ENCODE measurements at regions not wholly inside any gene's neighbourhood (a gene's known extent, or its start where the extent isn't known, plus 50 kb on each side); places are given as distances from the start of the nearest gene placed in this dataset.

GRCh38 chr6:28802417-28803336 lies 121.1 kb downstream of the TRIM27 start:
- Histone ChIP-seq H3K4me3 (no peak overlapping the region), H3K4me1 (no peaks in the 10 kb centered on the region), H3K27ac (no peak overlapping the region), H3K36me3 (no peaks in the 10 kb centered on the region), H3K9me3 (no peaks in the 10 kb centered on the region), H3K27me3 (peaks cover 20 to 94% of the 10 kb centered on the region in 2 donors)
- ATAC-seq (no peak), DNase-seq (no peak)
- intact Hi-C loops (cut with DNase I) = no loop called here
- TF ChIP-seq, protein P1, sequence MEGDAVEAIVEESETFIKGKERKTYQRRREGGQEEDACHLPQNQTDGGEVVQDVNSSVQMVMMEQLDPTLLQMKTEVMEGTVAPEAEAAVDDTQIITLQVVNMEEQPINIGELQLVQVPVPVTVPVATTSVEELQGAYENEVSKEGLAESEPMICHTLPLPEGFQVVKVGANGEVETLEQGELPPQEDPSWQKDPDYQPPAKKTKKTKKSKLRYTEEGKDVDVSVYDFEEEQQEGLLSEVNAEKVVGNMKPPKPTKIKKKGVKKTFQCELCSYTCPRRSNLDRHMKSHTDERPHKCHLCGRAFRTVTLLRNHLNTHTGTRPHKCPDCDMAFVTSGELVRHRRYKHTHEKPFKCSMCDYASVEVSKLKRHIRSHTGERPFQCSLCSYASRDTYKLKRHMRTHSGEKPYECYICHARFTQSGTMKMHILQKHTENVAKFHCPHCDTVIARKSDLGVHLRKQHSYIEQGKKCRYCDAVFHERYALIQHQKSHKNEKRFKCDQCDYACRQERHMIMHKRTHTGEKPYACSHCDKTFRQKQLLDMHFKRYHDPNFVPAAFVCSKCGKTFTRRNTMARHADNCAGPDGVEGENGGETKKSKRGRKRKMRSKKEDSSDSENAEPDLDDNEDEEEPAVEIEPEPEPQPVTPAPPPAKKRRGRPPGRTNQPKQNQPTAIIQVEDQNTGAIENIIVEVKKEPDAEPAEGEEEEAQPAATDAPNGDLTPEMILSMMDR (IDR thresholded peaks at IDR 0.05) = no peak

- intact Hi-C loops (cut with DNase I) = no loop called here
- TF ChIP-seq, protein P1 (IDR thresholded peaks at IDR 0.05) = no peak
- DNase-seq (no peak), ATAC-seq (no peak)
- Histone ChIP-seq H3K36me3 (no peaks in the 10 kb centered on the region), H3K9me3 (no peaks in the 10 kb centered on the region), H3K27ac (no peak overlapping the region), H3K27me3 (peaks cover 16 to 94% of the 10 kb centered on the region in 2 donors), H3K4me1 (no peaks in the 10 kb centered on the region), H3K4me3 (no peak overlapping the region)
Observed at GRCh38 chr6:28803337-28803709, 120.5 kb downstream of the TRIM27 start.

- Histone ChIP-seq H3K4me1 (no peaks in the 10 kb centered on the region), H3K36me3 (no peaks in the 10 kb centered on the region), H3K27me3 (peaks cover 55 to 100% of the 10 kb centered on the region in 2 donors), H3K4me3 (no peak overlapping the region), H3K27ac (no peak overlapping the region), H3K9me3 (no peaks in the 10 kb centered on the region)
- no peak for DNase-seq
- intact Hi-C loops (cut with DNase I) = no loop called here
- TF ChIP-seq, protein P1 (IDR thresholded peaks at IDR 0.05) = no peak
- no peak for ATAC-seq
Observed at GRCh38 chr6:28807682-28808280, 116.0 kb downstream of the TRIM27 start.

DNA sequence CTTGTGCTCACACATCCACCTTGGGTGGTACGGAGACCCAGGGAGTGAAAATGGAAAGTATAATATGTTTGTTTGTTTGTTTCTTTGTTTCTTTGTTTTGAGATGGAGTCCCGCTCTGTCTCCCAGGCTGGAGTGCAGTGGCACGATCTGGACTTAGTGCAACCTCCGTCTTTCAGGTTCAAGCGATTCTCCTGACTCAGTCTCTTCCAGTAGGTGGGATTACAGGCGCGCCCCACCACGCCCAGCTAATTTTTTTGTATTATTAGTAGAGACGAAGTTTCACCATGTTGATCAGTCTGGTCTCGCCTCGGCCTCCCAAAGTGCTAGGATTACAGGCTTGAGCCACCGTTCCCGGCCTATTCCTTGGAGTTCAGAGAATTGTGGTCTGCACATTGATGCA lies 115.4 kb downstream of the TRIM27 start:
- intact Hi-C loops (cut with DNase I) = no loop called here
- no peak overlapping the region for H3K4me3 ChIP-seq
- no peak overlapping the region for H3K27ac ChIP-seq
- ATAC-seq (no peak), DNase-seq (no peak)
- H3K4me1 ChIP-seq = no peaks in the 10 kb centered on the region
- TF ChIP-seq, protein P1 (IDR thresholded peaks at IDR 0.05) = no peak
- no peaks in the 10 kb centered on the region for H3K36me3 ChIP-seq
- H3K9me3 ChIP-seq = no peaks in the 10 kb centered on the region
- peaks cover 58 to 100% of the 10 kb centered on the region in 2 donors for H3K27me3 ChIP-seq

- H3K27me3 ChIP-seq = peaks cover 62 to 100% of the 10 kb centered on the region in 2 donors
- TF ChIP-seq, protein P1 (IDR thresholded peaks at IDR 0.05) = no peak
- no peaks in the 10 kb centered on the region for H3K4me1 ChIP-seq
- H3K27ac ChIP-seq = no peak overlapping the region
- ATAC-seq = no peak
- no peaks in the 10 kb centered on the region for H3K36me3 ChIP-seq
- DNase-seq = no peak
- intact Hi-C loops (cut with DNase I) = no loop called here
- H3K4me3 ChIP-seq = no peak overlapping the region
- no peaks in the 10 kb centered on the region for H3K9me3 ChIP-seq
Observed at GRCh38 chr6:28809947-28810658, 113.7 kb downstream of the TRIM27 start.
